ENCODE measurements at regions not wholly inside any gene's neighbourhood (a gene's known extent, or its start where the extent isn't known, plus 50 kb on each side); places are given as distances from the start of the nearest gene placed in this dataset.

GRCh38 chr4:161329852-161330251 is 833.9 kb downstream of the FSTL5 start:
- Histone ChIP-seq H3K4me1 (ENCODE audit: low read depth) (no peaks in the 10 kb centered on the region), H3K36me3 (ENCODE audit: low read depth) (no peaks in the 10 kb centered on the region), H3K9me3 (no peaks in the 10 kb centered on the region), H3K4me3 (no peak overlapping the region)
- no peak for DNase-seq
- ATAC-seq: no peak
- intact Hi-C loops (cut with DNase I, micrococcal nuclease): no loop called here
- no peak for TF ChIP-seq CTCF (IDR thresholded peaks at IDR 0.05)

- no peak overlapping the region for H3K4me3 ChIP-seq
- H3K9me3 ChIP-seq: no peaks in the 10 kb centered on the region
- ATAC-seq: no peak
- H3K4me1 ChIP-seq (ENCODE audit: low read depth): no peaks in the 10 kb centered on the region
- no peak for TF ChIP-seq CTCF (IDR thresholded peaks at IDR 0.05)
- H3K36me3 ChIP-seq (ENCODE audit: low read depth): no peaks in the 10 kb centered on the region
- intact Hi-C loops (cut with DNase I, micrococcal nuclease): no loop called here
- DNase-seq: no peak
These were observed 842.1 kb downstream of the FSTL5 start for GRCh38 chr4:161321706-161322105.

- Histone ChIP-seq H3K4me3 (no peak overlapping the region), H3K9me3 (no peaks in the 10 kb centered on the region), H3K36me3 (ENCODE audit: low read depth) (no peaks in the 10 kb centered on the region), H3K4me1 (ENCODE audit: low read depth) (no peaks in the 10 kb centered on the region)
- intact Hi-C loops (cut with DNase I, micrococcal nuclease): no loop called here
- TF ChIP-seq CTCF (IDR thresholded peaks at IDR 0.05): no peak
- ATAC-seq: no peak
- peak in 1 of 3 donors; percentile 17 for DNase-seq
These were observed 843.4 kb downstream of the FSTL5 start for GRCh38 chr4:161320377-161320776.

- no peak for TF ChIP-seq CTCF (IDR thresholded peaks at IDR 0.05)
- no peak for DNase-seq
- intact Hi-C loops (cut with DNase I, micrococcal nuclease): no loop called here
- Histone ChIP-seq H3K4me1 (ENCODE audit: low read depth) (no peaks in the 10 kb centered on the region), H3K4me3 (no peak overlapping the region), H3K9me3 (no peaks in the 10 kb centered on the region), H3K36me3 (ENCODE audit: low read depth) (no peaks in the 10 kb centered on the region)
- ATAC-seq: no peak
These were observed 846.8 kb downstream of the FSTL5 start for GRCh38 chr4:161317000-161317399.

GRCh38 chr4:161314371-161314770 is 849.4 kb downstream of the FSTL5 start:
- no peak for TF ChIP-seq CTCF (IDR thresholded peaks at IDR 0.05)
- Histone ChIP-seq H3K36me3 (ENCODE audit: low read depth) (no peaks in the 10 kb centered on the region), H3K9me3 (no peaks in the 10 kb centered on the region), H3K4me3 (no peak overlapping the region), H3K4me1 (ENCODE audit: low read depth) (no peaks in the 10 kb centered on the region)
- intact Hi-C loops (cut with DNase I, micrococcal nuclease): no loop called here
- ATAC-seq (no peak), DNase-seq (no peak)

- DNase-seq: no peak
- no peak for TF ChIP-seq CTCF (IDR thresholded peaks at IDR 0.05)
- no peak for ATAC-seq
- no peaks in the 10 kb centered on the region for H3K4me1 ChIP-seq (ENCODE audit: low read depth)
- no peaks in the 10 kb centered on the region for H3K9me3 ChIP-seq
- no peak overlapping the region for H3K4me3 ChIP-seq
- H3K36me3 ChIP-seq (ENCODE audit: low read depth): no peaks in the 10 kb centered on the region
- intact Hi-C loops (cut with DNase I, micrococcal nuclease): no loop called here
These were observed 860.2 kb downstream of the FSTL5 start for GRCh38 chr4:161303551-161303950.
